ENCODE measurements at regions not wholly inside any gene's neighbourhood (a gene's known extent, or its start where the extent isn't known, plus 50 kb on each side); places are given as distances from the start of the nearest gene placed in this dataset.
"Not testable (repeated sequence)": the region's sequence is repeated elsewhere in the genome, so short reads cannot be mapped to it uniquely, and the experiment has no call there.

DNA sequence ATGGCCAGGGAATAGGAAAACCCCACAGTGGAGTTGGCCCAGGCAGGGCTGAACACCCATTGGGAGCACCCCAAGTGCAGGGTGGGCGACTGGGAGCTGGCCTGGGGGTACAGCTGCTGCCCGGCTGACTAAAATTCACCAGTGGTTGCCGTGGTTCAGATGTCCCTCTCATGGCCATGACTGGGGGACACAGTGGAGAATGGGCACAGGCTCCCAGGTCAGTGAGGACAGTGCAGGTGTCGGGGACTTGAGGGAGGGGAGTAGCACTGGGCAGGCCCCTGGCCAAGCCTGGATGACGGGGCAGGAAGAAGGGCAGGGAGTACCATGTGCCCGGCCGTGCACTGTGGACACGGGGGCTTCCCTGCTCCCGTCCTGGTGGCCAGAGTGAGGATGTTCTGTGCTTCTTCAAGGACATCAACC is 66.7 kb upstream of the TUBA3E start:
- TF ChIP-seq, protein P1, sequence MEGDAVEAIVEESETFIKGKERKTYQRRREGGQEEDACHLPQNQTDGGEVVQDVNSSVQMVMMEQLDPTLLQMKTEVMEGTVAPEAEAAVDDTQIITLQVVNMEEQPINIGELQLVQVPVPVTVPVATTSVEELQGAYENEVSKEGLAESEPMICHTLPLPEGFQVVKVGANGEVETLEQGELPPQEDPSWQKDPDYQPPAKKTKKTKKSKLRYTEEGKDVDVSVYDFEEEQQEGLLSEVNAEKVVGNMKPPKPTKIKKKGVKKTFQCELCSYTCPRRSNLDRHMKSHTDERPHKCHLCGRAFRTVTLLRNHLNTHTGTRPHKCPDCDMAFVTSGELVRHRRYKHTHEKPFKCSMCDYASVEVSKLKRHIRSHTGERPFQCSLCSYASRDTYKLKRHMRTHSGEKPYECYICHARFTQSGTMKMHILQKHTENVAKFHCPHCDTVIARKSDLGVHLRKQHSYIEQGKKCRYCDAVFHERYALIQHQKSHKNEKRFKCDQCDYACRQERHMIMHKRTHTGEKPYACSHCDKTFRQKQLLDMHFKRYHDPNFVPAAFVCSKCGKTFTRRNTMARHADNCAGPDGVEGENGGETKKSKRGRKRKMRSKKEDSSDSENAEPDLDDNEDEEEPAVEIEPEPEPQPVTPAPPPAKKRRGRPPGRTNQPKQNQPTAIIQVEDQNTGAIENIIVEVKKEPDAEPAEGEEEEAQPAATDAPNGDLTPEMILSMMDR (IDR thresholded peaks at IDR 0.05; ENCODE audit: poor library complexity), result not testable (repeated sequence)
- not testable (repeated sequence) for TF ChIP-seq EZH2phosphoT487 (IDR thresholded peaks at IDR 0.05; ENCODE audit: low read depth, severe bottlenecking, unreplicated experiment); EZH2 (IDR thresholded peaks at IDR 0.05; ENCODE audit: borderline replicate concordance)
